Activated CD8-positive, alpha-beta memory T cell treated with anti-CD3 and anti-CD28 coated beads, Interleukin-2, amount 50 U/mL, for 4 hours (primary cell): ENCODE measurements at regions not wholly inside any gene's neighbourhood (a gene's known extent, or its start where the extent isn't known, plus 50 kb on each side); places are given as distances from the start of the nearest gene placed in this dataset.
"Not testable (repeated sequence)": the region's sequence is repeated elsewhere in the genome, so short reads cannot be mapped to it uniquely, and the experiment has no call there.

Source experiments
- DNase-seq: peaks from one replicate; pipeline ENCODE4 v3.0.0-alpha.2; 2020

DNA sequence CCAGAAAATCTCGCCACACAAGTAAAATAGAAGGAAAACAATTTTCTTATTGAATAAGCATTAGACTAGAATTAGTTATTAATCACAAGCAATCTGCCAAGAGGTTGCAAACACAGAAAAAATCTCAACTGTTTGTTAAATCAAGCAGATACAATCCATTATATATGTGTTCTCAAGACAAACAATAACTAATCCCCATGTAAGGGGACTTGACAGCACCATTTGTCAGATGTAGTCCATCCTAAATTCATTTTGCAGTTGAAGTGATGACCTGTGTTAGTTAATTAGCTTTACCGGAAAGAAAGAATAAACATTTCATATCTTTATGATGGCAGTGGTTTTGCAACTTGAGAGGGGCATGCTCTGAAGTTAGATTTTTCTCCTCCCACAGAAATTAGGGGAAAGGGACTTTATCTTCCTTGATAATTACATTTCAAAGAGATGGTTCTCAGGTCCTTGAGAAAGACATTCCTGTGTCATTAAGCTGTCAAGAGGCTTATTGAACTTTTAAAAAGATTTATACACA is 1588.0 kb downstream of the GRIK2 start:
- DNase-seq, result no peak

DNA sequence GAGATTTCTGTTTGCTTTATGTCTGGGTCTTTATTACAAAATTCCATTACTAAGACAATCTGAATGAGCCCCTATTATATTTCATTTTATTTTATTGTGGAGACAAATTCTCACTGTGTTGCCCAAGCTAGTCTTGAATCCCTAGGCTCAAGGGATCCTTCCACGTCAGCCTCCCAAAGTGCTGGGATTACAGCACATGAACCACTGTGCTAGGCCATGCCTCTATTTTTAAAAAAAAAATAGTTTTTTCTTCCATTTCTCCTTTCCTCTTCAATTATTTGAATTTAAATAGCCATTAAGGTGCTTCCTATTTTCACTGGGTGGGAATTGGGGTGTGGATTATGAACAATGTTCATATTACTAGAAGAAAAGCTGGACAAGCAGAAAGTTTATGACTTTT is 1587.4 kb downstream of the GRIK2 start:
- DNase-seq, result no peak

DNA sequence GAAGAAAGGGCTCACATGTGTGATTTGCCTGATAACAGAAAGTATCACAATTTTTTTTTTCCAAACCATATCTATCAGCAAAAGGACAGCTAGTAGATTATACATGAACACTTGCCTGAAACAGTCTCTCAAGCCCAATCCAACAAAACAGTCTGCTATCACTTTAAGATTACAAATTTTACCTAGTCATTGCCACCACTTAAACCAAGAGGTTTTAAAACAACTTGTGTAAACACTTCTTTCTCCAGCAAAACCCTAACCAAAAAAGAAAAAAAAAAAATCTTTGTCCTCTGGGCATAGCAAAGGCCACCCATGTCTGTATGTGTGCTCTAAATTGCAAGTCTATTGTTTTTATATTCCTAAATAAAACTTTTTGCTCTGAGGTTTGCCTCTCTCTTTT is 1568.4 kb downstream of the GRIK2 start:
- DNase-seq, result no peak

DNA sequence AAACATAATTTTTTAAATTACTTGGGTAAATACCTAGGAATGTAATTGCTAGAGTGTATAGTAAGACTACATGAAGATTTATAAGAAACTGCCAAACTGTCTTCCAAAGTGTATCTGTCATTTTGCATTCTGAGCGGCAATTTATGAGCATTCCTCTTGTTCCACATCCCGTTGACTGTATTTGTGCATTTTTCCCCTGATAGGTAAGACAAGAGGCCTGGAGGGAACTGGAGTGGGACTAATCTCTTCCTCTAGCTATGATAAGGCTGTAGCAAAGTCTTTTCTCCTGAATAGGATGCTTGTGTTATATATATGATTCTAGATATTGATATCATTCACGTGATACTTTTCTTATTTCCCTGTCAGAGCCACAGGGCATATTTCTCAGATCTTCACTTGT is 1557.5 kb downstream of the GRIK2 start:
- DNase-seq, result no peak

DNA sequence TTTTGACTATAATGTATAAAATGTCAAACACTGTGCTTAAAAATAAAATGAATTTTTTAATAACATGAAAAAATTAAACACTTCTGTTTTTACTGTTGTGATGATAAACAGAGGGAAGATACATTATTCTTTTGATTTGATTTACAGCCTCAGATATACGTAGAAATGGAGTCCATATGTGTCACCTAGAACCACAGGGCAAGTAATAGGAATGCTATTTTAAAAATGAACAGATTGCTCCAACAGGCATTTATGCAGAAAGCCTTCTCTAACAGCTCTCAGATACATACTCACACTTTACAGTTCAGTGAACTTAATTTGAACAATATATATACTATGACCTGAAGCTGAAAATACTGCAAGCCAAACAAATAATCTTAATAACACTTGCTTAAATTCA is 1551.0 kb downstream of the GRIK2 start:
- no peak for DNase-seq

DNA sequence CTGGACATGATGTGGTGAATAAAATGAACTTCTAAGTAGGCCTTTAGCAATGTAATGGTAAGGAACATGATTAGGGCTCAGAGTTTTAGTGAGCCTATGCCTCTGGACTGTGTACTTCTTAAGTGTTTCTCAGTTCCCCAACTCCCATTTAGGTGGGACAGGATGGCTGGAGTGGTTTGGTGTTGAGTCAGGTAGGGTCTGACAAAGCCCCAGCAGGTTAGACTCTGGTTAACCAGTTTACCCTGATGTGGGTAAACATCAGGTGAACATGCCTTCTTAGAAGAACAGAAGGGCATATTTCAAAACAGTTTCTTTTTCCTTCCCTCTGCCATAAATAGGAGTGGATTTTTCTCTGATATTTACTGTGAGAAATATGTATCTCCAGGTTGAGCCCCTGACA is 1548.7 kb downstream of the GRIK2 start:
- no peak for DNase-seq

DNA sequence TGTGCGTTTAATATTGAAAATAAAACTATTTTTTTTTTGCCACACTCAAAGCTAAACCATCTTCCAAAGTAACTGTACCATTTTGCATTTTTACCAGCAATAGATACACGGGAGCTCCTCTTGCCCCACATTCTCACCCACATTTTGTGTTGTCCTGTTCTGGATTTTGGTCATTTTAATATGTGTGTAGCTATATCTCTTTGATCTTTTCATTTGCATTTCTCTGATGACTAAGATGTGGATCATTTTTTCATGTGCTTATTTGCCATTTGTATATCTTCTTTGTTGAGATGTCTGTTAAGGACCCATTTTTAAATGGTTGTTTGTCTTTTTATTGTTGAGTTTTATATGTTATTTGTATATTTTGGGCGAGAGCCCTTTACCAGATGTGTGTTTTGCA is 1543.5 kb downstream of the GRIK2 start:
- DNase-seq, result no peak

DNA sequence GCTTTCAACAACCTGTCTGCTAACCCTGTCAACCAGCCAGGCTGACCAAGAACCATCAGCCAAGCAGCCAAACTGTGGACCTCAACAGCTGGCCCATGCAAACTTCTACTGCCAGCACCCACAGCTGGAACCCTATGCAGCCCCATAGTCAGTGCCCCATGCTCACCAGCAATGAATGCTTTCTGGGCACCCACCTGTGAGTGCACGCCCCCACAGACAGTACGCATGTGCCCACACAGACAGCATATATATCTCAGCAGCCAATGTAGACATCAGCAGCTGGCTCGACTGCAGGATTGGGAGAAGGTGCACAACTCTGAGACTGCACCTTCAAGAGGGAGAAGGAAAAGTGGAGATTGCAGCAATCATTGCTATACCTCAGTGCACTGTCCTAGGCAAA is 1534.6 kb downstream of the GRIK2 start:
- DNase-seq, result no peak

DNA sequence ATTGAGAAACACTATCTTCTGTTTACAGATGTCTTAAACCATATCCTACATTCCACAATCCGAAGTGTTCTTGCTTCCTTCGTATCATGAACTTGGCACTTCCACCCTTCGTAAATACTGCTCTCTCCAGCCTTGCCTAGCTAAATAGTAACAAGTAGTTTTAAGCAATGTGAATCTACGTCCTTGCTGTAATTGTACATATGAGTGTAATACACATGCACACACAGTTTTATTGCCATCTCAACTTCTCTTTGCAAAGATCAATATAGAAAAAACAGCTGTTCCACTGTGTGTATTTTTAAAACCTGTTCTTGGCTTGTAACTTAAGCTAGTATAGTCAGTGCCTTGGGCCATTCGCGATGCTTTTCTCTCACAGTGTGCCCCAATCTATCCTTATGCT is 1524.7 kb downstream of the GRIK2 start:
- no peak for DNase-seq

DNA sequence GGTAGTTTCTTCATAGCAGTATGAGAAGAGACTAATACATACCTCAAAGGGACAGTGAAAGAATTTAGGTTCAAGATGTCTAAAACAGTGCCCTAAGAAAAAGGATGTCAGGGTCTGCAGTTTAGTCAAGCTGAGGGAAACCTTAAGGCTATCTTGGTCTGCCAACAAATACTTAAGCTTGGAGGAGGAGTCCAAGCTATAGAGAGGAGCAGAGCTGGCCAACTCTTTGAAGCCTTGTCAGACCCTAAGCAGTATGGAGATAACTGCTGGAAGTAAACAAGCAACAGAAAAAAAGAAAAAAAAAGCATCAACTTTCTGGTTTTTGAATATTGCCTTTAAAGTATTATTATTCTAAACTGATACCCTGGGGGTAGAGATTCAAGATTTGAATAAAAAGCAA is 1518.1 kb downstream of the GRIK2 start:
- DNase-seq, result no peak

DNA sequence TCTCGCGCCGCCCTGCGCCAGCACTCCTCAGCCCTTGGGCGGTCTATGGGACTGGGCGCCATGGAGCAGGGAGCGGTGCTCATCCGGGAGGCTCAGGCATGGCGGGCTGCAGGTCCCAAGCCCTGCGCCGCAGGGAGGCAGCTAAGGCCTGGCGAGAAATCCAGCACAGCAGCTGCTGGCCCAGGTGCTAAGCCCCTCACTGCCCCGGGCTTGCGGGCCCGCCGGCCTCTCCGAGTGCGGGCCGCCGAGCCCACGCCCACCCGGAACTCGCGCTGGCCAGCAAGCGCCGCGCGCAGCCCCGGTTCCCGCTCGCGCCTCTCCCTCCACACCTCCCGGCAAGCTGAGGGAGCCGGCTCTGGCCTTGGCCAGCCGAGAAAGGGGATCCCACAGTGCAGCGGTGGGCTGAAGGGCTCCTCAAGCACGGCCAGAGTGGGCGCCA is 1517.2 kb downstream of the GRIK2 start:
- DNase-seq, result not testable (repeated sequence)

DNA sequence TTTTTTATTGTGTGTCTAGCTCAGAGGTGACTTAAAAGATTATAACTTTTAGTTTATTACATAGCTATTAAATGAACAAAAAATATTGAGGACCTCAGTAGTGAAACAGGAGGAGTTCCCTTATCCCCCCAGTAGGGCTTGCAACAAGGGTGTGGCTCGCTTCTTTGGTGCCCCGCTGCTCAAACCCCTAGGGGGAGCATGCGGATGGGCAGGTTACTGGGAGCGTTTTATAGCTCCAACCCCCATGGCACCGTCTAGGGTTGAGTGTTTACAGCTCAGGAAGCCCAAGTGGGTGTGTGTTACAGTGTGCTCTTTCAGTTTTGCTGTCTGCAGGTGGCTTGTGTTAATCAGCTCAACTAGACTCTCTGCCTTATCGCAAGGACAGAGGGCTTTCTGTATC is 1513.7 kb downstream of the GRIK2 start:
- no peak for DNase-seq

DNA sequence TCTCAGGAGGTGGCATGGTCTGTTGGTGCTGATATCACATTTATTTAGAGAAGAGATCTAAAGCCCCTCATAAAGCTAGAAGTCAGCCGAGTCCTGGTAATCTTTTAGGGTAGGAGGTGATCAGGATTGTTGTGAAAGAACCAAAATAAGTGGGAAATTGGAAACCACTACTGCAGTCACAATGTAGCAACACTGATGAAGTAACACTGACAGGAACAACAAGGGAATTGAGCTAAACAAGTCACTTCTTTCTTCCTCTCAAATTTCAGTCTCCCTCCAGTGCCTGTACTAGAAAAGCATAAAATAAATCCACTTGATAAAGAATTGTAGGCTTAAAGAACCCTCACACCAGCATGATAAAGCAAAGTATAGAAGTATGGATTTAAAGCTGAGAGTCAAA is 1509.0 kb downstream of the GRIK2 start:
- DNase-seq, result no peak

DNA sequence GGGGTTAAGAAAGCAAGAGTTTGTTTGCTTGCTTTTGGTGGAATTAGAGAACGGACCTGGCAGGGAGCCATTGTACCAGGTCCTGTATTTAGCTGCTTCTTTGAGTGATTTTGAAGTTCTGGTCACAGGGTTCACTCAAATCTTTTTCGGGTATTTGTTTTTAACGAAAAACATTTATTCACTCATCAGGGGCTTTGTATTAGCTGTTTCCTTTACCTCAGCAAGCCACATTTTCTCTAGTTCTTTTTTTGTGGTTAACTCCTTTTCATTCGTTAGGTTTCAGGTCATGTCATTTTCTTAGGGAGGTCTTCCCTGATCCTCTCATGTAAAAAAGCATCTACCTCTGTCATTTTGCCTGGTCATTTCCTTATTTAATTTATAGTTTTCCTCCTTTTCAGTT is 1502.2 kb downstream of the GRIK2 start:
- DNase-seq, result no peak

DNA sequence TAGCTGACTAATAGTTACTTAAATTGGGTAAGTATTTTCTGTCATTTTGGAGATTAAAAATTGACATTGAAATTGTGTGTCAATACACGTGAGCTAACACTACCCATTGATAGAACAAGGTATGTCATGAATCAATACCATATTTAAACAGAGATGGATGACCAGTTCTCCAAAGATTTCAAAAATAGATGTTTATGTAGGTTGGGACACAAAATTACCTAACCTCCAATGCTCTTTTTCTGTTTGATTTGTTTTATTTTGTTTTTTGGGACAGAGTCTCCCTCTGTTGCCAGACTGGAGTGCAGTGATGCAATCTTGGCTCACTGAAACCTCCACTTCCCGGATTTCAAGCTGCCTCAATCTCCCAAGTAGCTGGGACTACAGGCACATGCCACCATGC is 1491.7 kb downstream of the GRIK2 start:
- no peak for DNase-seq

DNA sequence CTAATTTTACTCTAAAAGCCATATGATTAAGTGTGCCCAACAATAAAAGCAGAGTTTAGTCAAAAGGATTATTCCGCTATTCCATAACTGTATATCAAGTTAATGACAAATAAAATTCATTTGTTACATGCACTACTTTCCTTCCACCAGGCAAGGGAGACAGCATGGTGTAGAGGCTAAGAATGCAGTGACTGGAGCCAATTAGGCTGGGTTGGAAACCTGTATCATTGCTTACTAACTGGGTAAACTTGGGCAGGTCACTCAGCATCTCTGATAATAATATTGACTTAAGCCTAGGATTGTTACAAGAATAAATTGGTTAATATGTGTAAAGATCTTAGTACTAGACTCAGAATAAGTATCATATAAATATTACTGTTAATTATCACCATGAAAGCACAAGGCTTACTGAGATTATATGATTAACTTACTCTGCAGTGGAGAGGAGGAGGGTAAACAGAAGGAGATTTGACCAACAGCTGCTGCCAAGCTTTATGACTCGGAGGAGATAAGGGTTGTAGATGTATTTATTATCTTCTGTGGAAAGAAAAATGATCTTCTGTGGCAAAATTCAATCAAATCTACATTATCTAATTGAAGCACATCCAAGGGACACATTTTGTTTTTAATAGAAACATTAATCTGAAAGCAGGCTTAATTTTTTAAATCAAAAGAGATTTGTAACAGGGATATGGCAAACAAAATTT is 1459.9 kb downstream of the GRIK2 start:
- DNase-seq, result no peak

DNA sequence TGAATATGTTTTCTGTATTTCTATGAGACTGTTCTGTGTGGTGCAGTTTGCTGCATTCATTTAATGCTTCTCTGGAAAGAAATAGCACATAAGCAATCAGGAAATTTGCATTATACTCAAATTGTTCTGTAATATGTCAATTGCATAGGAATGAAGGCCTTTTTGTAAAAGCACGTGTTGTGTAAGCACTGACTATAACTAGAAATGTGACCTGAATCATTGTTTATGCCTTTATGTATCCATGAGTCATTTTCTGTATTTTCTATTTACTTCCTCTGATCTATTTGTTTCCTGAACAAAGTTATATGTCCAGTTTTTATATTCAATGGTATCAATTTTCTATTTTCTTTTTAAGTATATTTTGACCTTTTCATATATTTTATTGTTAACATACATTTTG is 1455.3 kb downstream of the GRIK2 start:
- no peak for DNase-seq

DNA sequence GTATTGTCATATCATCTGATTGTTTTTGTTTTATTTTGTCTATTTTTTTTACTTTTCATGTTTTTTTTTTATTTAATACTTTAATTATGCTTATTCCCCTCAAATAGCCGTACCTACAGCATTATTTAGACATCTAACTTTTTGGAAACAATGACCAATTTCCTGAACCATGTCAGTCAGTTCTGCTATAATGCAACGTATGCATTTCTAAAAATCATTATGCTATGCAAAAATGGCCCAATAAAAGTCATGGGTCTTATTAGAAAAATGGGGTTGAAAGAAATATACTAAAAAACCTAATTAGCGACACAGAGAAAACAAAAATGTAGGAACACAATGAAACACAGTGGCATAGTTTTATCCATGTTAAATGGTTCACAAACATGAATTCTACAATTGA is 1454.7 kb downstream of the GRIK2 start:
- no peak for DNase-seq

DNA sequence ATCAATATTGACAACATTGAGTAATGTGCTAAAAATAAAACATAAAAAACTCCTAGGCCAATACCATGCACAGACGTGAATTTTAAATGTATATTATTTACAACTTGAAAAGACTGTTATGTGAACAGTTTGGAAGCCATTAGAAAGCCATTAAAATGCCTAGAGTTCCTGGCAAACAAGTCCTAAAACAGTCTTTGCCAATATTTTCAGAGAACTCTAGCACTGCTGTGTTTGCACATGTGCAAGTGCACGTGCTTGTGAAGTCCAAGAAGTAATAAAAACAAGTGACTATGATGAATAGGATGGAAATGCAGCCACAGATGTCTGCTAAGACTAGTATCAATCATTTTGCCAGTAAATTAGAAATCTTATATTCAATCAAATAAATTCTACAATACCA is 1447.6 kb downstream of the GRIK2 start:
- DNase-seq, result no peak

DNA sequence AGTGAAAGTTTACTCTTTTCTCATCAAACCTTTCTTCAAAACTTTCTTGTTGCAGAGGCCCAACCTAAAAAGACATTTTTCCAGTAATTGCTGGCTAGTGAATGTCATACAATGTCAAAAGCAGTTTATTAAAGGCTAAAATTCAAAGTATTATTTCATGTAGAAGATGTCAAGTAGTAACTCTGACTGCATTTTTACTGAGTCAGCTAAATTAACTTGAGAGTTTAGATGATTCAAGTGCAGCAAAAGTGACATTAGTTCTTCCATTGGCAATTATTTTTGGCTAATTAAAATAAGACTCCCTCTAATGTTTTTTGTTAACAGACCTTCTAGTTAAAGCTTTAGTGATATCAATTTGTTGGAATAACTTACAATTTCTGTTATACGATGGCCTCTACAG is 1438.5 kb downstream of the GRIK2 start:
- DNase-seq, result no peak

DNA sequence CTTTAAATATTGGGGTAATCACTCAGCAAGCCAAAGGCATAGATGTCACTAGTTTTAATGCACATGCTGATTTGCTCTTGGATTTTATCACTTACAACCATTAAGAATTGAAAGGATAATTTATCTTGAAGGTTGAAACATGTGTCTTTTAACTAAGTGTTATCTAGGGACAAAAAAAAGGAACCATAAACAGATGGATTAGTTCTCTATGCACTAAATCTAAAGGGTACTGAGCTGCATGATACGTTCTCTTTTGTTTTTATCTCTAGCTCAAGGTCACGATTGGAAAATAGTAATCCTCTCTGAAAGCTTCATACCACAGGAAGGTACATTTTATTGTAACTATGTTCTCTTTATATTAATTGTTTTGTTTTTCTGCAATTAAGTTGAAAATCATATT is 1426.6 kb downstream of the GRIK2 start:
- DNase-seq, result no peak

DNA sequence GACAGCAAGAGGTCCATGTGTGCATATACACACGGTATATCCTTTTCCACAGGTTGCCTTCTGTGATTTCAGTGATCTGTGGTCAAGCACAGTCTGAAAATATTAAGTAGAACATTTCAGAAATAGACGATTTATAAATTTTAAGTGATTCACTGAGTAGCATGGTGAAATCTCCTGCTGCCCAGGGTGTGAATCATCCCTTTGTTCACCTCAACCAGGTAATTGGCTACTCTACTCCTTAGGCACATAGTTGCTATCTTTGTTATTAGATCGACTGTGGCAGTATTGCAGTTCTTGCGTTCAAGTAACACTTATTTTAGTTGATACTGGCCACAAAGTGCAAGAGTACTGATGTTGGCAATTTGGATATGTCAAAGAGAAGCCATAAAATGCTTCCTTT is 1421.7 kb downstream of the GRIK2 start:
- DNase-seq, result no peak

DNA sequence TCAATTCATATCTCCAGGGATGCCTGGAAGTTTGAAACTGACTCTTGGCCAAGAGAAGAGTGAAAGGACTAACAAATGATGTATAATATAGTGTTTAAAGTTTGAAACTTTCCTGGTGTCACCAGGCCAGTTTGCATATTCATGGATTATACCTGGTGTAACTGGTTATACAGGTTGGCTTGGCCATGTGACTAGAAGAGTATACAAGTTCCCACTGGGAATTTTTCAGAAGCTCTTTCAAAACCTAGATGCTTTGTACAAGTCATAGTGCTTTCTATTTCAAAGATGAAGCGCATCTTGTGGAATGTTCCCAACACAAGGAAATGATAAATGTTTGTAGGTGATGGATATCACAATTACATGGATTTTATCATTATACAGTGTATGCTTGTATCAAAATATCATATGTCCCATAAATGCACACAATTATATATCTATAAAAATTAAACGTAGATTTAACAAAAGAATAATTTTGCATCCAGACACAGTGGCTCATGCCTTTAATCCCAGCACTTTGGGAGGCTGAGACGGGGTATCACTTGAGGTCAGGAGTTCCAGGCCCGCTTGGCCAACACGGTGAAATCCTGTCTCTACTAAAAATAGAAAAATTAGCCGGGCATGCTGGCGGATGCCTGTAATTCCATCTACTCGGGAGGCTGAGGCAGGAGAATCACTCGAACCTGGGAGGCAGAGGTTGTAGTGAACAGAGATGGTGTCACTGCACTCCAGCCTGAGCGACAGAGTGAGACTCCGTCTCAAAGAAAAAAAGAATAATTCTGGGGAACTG is 1420.2 kb downstream of the GRIK2 start:
- no peak for DNase-seq

DNA sequence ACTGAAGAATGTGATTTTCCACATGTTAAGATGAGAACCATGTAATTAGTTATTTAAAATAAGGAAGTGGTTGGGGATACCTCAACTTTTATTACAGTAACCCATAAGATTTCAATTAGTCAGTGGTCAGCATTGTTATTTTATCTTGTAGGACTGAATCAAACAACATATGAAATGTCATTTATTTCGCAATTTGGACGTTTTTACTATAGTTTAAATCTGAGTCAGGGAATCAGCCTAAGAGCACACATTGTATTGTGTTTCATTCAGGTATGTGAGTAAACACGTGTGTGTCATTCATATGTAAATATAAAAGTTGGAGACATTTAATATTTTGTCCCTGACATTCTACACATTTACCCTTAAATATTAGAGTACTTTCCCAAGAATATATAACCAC is 1418.7 kb downstream of the GRIK2 start:
- no peak for DNase-seq
